Kidney (tissue), 13 donors: ENCODE measurements at regions not wholly inside any gene's neighbourhood (a gene's known extent, or its start where the extent isn't known, plus 50 kb on each side); places are given as distances from the start of the nearest gene placed in this dataset.
A peak's percentile ranks its signal among the peaks of the same experiment; 100 is the strongest.

Experiments used
- DNase-seq, 5 donors: peaks; one replicate each; pipeline ENCODE4 v3.0.0-alpha.2; 2013 to 2020
- FAIRE-seq: peaks from 2 replicates; lab custom pipeline; 2012; peaks lifted over from hg19 to GRCh38; lab: Jason Lieb, UNC
- H3K27ac ChIP-seq, 2 donors: one replicate each; pipeline ENCODE4 v1.7.0; 2013; ENCODE audit warnings: low read depth in 2 of 2, low read length in 2 of 2, inconsistent platforms in 1 of 2
- H3K27me3 ChIP-seq: one replicate; pipeline ENCODE4 v1.7.1; 2013; ENCODE audit warnings: low read length, inconsistent platforms; ENCODE audit not compliant: control insufficient read depth, insufficient read depth
- H3K36me3 ChIP-seq, 3 donors: one replicate each; pipeline versions ENCODE4 v1.7.0 to v1.7.1; 2013; ENCODE audit warnings: low read length in 3 of 3, control low read depth in 1 of 3, inconsistent platforms in 1 of 3; ENCODE audit not compliant: insufficient read depth in 3 of 3, control insufficient read depth in 2 of 3
- H3K4me1 ChIP-seq, 3 donors: one replicate each; pipeline versions ENCODE4 v1.7.0 to v1.7.1; 2013; ENCODE audit warnings: low read length in 3 of 3, inconsistent platforms in 1 of 3, low read depth in 1 of 3; ENCODE audit not compliant: control insufficient read depth in 2 of 3, insufficient read depth in 2 of 3
- H3K4me3 ChIP-seq, 3 donors: one replicate each; pipeline versions ENCODE4 v1.7.0 to v1.8.1; 2013; ENCODE audit warnings: low read length in 3 of 3, control low read depth in 1 of 3, inconsistent platforms in 1 of 3
- H3K9ac ChIP-seq, 3 donors: one replicate each; pipeline versions ENCODE4 v1.7.0 to v1.7.1; 2013; ENCODE audit warnings: low read length in 3 of 3, control low read depth in 1 of 3, inconsistent platforms in 1 of 3
- H3K9me3 ChIP-seq, 3 donors: one replicate each; pipeline versions ENCODE4 v1.7.0 to v1.7.1; 2013; ENCODE audit warnings: low read length in 3 of 3, control low read depth in 1 of 3, inconsistent platforms in 1 of 3; ENCODE audit not compliant: control insufficient read depth in 2 of 3, insufficient read depth in 1 of 3
- intact Hi-C: fragments of 100-400 bp; cut with DNase I; formaldehyde crosslinking; loops from one replicate; pipeline ENCODE4 v1.11.1; 2022
- TF ChIP-seq, protein P1 (sequence below): IDR thresholded peaks from 3 replicates; pipeline ENCODE4 v1.5.1; 2012; ENCODE audit warnings: mild to moderate bottlenecking, moderate library complexity, borderline replicate concordance; ENCODE audit not compliant: insufficient read depth; ENCODE audit errors: extremely low read depth
- donor health status: control.
- donor health status: control.
- donor health status: control.
- donor health status: control.
- donor health status: control.
- donor health status: DM: yes; HTN: yes; CAD: no.
- donor health status: Normal renal cell carcinoma (clear cell type).

DNA sequence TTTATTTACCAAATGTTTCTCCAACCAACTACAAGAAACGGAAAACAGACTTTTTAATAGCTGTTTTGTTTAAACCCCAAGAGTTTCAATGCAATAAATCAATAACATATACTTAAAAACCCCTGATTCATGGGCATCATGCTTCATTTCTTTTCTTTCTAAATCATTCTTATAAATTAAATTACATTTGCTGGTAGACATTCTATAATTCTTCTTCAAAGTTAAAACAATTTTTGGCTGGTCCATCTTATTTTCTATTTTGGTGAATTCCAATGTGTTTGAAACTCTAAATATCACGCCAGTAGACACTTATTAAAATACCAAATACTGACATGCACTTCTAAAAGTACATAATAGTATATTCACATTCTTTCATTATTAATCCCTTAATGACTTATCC is 408.6 kb downstream of the LIG4 start:
- intact Hi-C loops: no loop called here
- H3K9me3 ChIP-seq: no peaks in the 10 kb centered on the region
- no peak for FAIRE-seq
- no peak for DNase-seq
- TF ChIP-seq, protein P1, sequence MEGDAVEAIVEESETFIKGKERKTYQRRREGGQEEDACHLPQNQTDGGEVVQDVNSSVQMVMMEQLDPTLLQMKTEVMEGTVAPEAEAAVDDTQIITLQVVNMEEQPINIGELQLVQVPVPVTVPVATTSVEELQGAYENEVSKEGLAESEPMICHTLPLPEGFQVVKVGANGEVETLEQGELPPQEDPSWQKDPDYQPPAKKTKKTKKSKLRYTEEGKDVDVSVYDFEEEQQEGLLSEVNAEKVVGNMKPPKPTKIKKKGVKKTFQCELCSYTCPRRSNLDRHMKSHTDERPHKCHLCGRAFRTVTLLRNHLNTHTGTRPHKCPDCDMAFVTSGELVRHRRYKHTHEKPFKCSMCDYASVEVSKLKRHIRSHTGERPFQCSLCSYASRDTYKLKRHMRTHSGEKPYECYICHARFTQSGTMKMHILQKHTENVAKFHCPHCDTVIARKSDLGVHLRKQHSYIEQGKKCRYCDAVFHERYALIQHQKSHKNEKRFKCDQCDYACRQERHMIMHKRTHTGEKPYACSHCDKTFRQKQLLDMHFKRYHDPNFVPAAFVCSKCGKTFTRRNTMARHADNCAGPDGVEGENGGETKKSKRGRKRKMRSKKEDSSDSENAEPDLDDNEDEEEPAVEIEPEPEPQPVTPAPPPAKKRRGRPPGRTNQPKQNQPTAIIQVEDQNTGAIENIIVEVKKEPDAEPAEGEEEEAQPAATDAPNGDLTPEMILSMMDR: no peak
- no peaks in the 10 kb centered on the region for H3K36me3 ChIP-seq
- no peak overlapping the region for H3K9ac ChIP-seq
- no peaks in the 10 kb centered on the region for H3K4me1 ChIP-seq
- H3K27ac ChIP-seq: no peak overlapping the region
- no peak overlapping the region for H3K4me3 ChIP-seq
- H3K27me3 ChIP-seq: no peaks in the 10 kb centered on the region

DNA sequence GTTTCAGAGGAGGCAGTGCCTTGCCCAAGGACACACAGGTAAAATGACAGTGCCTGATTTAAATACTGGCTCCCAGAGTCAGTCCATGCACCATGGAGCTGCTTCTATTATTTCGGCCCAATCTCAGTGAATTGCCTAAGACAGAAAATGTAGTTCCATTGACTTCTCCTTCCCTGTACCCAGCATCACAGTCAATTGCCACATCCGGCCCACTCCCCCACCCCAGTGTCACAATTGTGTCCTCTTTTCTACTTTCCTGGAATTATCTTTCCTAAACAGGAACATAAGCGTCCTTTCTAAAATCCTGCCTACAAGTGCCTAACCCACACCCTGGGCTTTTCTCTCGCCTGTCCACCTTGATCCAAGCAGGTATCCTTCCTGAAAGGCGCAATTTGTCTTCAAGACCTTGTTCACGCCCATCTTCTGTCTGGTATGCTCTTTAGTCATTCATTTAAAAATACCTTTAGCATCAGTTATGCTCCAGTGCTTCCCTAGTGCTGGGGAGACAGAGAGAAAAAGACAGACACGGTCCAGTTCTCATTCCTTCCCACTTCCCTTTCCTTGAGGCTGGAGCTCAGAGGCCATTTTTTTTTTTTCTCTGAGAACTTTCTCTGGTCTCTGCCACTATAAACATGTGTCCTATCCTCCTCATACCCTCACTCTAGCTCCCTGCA is 411.4 kb downstream of the LIG4 start:
- H3K27ac ChIP-seq: no peak overlapping the region
- no peaks in the 10 kb centered on the region for H3K27me3 ChIP-seq
- no peak overlapping the region for H3K9ac ChIP-seq
- intact Hi-C loops: no loop called here
- no peaks in the 10 kb centered on the region for H3K36me3 ChIP-seq
- TF ChIP-seq, protein P1: no peak
- no peaks in the 10 kb centered on the region for H3K9me3 ChIP-seq
- DNase-seq: peak in 2 of 5 donors; percentile 45 to 58
- no peak for FAIRE-seq
- no peak overlapping the region for H3K4me3 ChIP-seq
- H3K4me1 ChIP-seq: no peaks in the 10 kb centered on the region

DNA sequence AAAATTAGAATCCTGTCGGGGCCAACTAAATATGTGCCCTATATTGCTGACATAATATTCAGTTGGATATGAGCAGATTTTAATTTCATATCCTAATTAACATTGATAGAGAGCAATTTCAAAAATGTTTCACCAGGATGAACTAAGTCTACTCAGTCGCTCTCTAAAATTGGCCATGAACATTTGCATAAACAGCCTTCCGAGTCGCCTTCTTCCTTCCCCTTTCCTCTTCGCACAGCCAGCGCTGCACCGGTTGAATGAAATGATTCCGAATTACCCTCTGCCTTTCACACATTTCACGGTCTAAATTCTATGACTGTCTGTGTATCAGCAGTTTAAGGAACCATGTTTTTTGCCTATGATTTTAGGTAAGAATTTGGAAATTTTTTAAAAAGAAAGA is 413.7 kb downstream of the LIG4 start:
- no peak for FAIRE-seq
- Histone ChIP-seq H3K27me3 (no peaks in the 10 kb centered on the region), H3K4me1 (no peaks in the 10 kb centered on the region), H3K27ac (no peak overlapping the region), H3K9me3 (no peaks in the 10 kb centered on the region), H3K36me3 (no peaks in the 10 kb centered on the region), H3K9ac (no peak overlapping the region), H3K4me3 (no peak overlapping the region)
- no peak for DNase-seq
- TF ChIP-seq, protein P1: no peak
- intact Hi-C loops: no loop called here

DNA sequence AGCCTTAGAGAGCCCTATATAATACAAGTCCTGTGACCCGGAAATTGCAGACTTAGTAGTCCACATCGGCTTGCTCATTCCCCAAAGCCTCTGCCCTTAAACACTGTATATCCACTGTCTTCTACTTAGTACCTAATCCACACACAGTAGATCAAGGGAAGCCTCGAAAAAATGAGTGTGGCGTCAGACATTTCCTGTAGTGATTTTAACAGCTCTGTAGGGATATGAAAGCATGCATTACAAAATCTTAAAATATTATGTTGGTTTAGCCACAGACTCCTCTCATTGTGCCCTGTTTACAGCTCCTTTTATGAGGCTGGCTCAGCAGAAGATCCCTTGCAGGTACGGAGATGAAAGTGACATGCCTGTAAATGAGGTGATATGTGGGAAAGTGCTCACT is 416.3 kb downstream of the LIG4 start:
- TF ChIP-seq, protein P1: no peak
- Histone ChIP-seq H3K27ac (no peak overlapping the region), H3K27me3 (no peaks in the 10 kb centered on the region), H3K9ac (no peak overlapping the region), H3K4me3 (no peak overlapping the region), H3K4me1 (no peaks in the 10 kb centered on the region), H3K9me3 (no peaks in the 10 kb centered on the region), H3K36me3 (no peaks in the 10 kb centered on the region)
- DNase-seq (no peak), FAIRE-seq (no peak)
- intact Hi-C loops: no loop called here
